GM13976 (cell line): ENCODE measurements at regions not wholly inside any gene's neighbourhood (a gene's known extent, or its start where the extent isn't known, plus 50 kb on each side); places are given as distances from the start of the nearest gene placed in this dataset.

ENCODE experiments used
- DNase-seq: peaks from one replicate; pipeline ENCODE4 v3.0.0; 2012; ENCODE audit warnings: low spot score
- CTCF ChIP-seq: IDR thresholded peaks from 2 replicates; pipeline ENCODE4 v1.5.1; 2012; ENCODE audit warnings: borderline replicate concordance, mild to moderate bottlenecking; ENCODE audit not compliant: insufficient read depth; ENCODE audit errors: extremely low read depth, missing control alignments, control extremely low read depth
- in situ Hi-C: fragments of 300-500 bp; cut with MboI; formaldehyde crosslinking; loops from one replicate; pipeline ENCODE4 v1.12.0; 2022; ENCODE audit warnings: low sequenced_read_pairs, mixed read lengths, inconsistent platforms; ENCODE audit not compliant: unreplicated experiment

- in situ Hi-C loops = no loop called here
- TF ChIP-seq CTCF = no peak
- no peak for DNase-seq
Measured at GRCh38 chr7:130987092-130987491, 253.1 kb upstream of the KLF14 start.

- no peak for TF ChIP-seq CTCF
- no peak for DNase-seq
- in situ Hi-C loops = no loop called here
Measured at GRCh38 chr7:130988443-130988842, 254.4 kb upstream of the KLF14 start.

- no peak for TF ChIP-seq CTCF
- in situ Hi-C loops = no loop called here
- DNase-seq = no peak
Measured at GRCh38 chr7:130989101-130989795, 255.2 kb upstream of the KLF14 start.

GRCh38 chr7:130990178-130990832, 256.3 kb upstream of the KLF14 start:
- in situ Hi-C loops = no loop called here
- no peak for TF ChIP-seq CTCF

GRCh38 chr7:130993671-130994365, 259.8 kb upstream of the KLF14 start:
- TF ChIP-seq CTCF = no peak
- DNase-seq = no peak

More at GRCh38 chr7:130990178-130990832, 256.3 kb upstream of the KLF14 start:
- no peak for DNase-seq

GRCh38 chr7:130994378-130995115, 260.5 kb upstream of the KLF14 start:
- in situ Hi-C loops = no loop called here
- TF ChIP-seq CTCF = no peak
- no peak for DNase-seq

More at GRCh38 chr7:130993671-130994365, 259.8 kb upstream of the KLF14 start:
- in situ Hi-C loops = no loop called here
